Activated CD8-positive, alpha-beta memory T cell treated with anti-CD3 and anti-CD28 coated beads for 24 hours (primary cell): ENCODE measurements at regions not wholly inside any gene's neighbourhood (a gene's known extent, or its start where the extent isn't known, plus 50 kb on each side); places are given as distances from the start of the nearest gene placed in this dataset.
"Not testable (repeated sequence)": the region's sequence is repeated elsewhere in the genome, so short reads cannot be mapped to it uniquely, and the experiment has no call there.

ENCODE experiments used
- DNase-seq: peaks from one replicate; pipeline ENCODE4 v3.0.0-alpha.2; 2020

DNA sequence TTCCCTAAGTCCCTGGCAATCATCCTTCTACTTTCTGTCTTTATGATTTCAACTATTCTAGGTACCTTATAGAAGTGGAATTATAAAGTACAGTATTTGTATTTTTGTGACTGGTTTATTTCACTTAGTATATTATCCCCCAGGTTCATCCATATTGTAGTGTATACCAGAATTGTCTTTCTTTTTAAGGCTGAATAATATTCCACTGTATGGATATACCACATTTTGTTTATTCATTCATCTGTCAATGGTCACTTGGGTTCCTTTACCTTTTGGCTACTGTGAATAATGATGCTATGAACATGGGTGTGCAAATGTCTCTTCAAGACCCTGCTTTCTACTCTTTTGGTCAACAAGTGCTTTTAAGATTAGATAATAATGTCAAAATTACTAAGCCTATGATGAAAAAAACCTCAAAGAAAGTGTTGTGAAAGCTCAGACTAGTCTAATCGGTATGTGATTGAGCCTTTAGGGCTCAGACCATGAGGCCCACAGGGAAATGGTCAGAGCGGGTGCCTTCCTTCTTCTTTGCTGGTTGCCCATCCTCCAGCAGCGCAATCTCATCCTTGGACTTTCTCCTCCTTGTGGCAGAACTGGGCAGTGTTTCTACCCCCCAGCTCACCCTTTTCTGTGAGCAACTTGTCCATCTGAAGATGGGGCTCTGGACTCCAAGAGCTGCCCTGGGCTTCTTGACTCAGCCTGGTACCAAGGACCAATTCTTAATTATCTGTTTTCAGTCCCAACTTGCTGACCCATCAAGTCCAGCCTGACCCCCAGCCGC, 105.4 kb downstream of the TTC8 start:
- DNase-seq, result no peak

DNA sequence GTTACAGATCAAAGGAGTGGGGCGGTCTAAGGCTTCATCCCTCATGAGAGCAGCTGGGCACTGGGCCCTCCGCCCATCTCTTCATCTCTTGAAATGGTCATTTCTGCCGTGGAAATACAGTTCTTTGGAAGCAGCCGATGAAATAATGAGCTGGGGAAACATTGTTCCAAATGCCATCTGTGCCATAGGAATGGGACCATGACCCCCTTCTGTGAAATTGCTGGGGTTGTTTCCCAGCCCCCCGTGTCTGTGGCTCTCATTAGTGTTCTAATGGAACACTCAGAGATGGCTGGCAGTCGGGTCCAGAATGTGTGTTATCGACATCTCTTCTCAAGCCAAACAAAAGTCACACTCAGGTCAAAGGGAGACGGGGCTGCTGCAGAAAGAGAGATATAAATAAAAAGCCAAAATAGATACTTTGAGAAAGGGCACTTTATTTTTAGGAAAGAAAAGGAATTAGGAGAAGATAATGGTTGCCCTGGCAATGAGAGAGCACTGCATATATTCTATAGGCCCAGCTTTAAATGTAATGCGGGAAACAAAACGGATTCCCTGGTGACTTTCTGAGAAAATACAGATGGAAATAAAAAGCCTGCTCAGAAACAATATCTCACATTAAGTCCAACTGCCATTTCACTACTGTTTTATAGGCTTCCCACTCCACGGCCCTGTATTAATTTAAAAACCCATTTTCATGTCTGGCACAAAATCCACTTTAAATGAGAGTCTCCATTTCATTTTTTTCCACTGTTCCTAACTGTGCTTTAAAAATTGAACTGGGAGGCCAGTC, 107.1 kb downstream of the TTC8 start:
- DNase-seq, result no peak

DNA sequence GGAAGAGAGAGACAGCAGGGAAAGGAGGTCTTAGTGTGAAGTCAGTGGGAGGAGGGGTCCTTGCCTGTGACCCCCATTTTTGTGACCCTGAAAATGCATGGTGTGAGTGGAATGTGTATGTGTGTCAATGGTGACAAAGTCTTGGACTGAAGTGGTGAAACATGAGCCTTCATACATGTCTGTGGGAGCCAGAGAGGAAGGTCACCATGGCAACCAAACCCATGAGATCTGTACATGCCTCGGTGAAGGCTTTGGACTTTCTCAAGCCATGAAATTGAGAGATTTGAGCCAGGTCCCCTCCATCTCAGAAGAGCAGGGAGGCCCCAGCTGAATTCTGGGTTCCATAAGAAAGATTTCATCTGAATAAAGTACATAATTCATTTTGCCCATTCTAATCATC, 108.7 kb downstream of the TTC8 start:
- no peak for DNase-seq

DNA sequence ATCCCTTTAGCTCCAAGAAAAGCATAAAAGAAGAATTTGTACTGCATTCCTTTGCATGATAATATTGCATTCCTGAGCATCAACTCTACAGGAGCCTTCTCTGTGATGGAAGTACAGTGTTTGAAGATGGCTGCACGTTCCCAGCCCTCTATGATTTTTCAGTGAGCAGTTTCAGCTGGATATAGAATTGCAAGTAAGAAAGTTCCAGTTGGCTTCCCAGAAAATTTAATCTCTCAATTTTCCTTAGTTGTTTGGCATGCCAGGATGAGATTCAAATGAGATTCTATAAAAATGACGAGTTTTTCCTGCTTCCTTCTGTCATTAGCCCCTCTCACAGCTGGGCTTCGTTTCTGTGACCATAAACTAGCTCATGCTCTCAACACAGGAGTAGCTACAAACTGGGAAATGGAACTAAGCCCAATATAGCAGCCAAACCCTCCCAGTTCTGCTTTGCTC, 109.9 kb downstream of the TTC8 start:
- DNase-seq, result no peak

DNA sequence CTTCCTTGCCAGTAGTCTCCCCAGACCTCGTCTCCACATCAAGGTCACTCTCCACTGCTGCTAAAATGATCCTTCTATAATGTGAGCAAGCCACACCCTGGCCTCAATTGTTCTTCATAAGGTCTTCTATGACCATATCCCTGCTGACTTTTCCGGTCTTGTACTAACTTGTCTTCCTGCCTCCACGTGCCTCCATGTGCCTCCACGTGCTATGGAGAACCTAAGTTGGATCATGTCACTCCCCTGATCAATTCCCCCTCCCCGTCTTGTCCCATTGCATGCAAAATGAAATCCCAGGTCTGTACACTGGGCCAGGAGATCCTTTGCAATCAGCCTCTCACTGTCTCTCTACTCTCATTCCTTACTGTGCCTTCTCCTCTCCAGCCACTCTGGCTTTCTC, 110.6 kb downstream of the TTC8 start:
- no peak for DNase-seq

DNA sequence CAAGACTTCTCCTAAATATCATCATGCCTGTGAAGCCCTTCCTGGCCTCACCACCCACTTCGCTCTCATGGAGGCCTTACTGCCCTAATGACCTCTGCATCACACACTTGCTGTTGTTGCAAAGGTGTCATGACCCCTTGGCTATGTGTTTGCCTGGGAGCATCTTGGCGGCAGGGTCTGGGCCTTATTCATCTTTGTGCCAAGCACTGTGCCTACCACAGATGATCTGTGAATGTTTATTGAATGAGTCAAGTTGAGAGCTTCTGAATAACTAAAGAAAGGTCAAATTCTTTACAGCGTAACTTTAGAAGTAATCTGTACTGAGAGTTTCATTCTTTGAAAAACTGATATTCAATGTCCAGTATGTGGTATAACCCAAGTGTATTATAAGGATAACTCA, 113.3 kb downstream of the TTC8 start:
- no peak for DNase-seq

DNA sequence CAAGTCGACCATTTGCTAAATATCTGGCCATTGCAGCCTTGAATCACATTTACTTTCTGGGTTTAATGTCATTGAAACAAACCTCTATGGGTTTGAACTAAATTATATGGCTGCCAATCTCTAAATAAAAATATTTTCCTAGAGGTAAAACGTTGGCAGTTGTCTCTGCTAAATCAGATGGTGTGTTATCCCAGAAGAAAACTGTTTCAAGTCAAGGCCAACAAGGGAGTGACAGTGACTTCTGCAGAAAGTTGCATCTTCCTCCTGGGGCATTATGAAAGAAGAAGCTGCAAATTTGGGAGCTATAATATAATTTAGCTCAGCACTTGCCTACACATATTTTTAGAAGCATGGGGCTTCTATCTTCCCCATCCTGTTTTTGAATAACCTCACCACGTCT, 116.2 kb downstream of the TTC8 start:
- DNase-seq, result no peak

DNA sequence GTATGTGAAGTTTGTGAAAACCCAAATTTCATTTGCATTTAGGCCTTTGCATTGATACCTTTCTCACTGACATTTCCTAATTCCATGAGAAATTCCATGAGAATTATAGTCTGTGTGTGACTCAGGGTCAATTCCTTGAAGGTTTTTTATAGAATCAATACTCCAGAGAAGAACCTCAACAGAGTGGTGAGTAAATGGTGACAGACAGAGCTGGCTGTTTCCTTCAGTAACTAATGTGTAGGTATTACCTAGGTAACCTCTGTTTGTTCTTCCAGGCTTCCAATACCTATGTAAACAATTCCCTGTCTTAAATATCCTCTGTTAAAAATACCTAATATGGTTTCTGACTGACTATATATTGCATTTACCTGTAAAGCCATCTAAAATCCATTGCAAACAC, 117.0 kb downstream of the TTC8 start:
- no peak for DNase-seq

DNA sequence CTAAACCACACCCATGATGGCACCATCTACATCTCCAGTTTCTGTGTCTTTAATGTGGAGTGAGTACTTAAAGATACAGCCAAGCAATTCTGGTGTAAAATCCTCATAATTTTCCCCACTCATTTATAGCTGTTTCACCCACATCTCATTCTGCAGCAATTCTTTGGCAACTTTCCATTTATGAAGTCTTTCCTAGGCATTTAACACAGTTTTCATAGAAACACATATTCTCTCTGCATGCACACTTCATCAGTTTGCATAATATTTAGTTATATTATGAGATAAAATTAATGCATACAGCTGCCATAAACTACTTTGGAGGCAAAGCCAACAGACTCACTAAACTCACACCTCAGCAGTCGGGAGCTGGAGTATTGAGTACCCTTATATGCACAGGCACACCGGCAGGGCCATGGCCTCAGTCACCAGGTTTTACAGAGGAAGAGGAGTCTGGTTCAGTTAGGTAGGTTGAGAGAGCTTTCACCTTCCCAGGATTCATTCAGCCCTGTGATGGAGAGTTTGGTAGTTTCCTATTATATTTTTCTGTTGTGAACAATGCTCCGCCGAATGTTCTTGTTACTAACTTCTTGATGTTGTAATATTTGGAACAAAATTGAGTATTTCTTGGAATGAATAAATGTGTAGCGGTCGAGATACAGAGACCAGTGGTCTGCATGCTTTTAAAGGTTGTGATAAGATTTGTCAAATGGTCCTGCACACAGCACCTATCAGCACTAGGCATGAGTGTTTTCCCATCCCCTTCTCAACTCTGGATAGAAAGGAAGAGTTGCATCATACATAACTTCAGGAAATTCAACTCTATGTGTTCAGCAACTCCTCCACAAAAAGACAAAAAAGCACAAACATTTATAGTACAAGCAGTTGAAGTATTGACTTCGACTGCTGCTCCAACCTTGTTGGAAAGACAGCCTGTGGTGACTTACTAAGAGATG, 123.5 kb downstream of the TTC8 start:
- no peak for DNase-seq

DNA sequence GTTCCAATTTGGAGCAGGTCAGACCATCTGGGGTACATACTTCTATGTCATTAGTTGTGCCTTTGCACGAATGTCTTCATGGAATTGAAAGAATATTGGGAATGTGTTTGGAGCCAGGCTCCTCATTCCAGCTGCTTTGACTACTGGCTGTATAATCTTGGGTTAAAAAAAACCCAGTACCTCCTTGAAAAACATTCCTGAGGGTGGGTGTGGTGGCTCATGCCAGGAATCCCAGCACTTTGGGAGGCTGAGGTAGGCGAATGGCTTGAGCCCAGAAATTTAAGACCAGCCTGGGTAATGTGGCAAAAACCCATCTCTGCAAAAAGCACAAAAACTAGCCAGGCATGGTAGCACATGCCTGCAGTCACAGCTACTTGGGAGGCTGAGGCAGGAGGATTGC, 125.6 kb downstream of the TTC8 start:
- no peak for DNase-seq

DNA sequence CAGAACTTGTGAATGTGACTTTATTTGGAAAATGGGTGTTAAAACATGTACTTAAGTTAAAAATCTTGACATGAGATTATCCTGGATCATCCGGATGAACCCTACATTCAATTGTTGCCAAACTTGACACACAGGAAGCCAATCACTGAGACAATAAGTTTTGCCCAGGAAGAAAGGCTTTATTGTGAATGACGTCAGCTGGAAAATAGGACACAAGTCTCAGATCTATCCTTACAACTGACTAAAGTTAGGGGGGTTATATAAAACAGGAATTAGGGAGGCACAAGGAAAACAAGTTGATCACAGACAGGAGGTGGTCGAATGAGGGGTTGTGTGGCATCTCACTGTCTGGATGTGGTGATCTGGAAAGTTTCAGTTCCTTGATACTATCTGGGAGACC, 126.9 kb downstream of the TTC8 start:
- no peak for DNase-seq

DNA sequence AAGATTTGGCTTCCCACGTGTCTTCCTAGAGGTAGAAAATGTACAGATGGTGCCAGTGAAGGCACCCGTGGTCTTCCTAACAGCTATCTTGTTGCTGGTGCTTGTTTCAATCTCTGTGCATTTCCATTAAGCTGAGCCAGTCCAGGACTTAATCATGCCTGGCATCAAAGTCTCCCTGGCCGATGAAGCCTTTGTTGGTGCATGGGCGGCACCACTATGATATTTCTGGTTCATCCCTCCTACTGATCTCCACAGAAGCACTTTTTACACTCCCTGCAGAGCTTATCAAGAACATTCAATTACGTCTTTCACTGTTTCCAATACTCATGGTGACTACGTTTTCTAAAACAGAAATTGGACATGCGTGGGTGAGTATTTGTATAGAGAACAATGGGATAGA, 128.4 kb downstream of the TTC8 start:
- no peak for DNase-seq

DNA sequence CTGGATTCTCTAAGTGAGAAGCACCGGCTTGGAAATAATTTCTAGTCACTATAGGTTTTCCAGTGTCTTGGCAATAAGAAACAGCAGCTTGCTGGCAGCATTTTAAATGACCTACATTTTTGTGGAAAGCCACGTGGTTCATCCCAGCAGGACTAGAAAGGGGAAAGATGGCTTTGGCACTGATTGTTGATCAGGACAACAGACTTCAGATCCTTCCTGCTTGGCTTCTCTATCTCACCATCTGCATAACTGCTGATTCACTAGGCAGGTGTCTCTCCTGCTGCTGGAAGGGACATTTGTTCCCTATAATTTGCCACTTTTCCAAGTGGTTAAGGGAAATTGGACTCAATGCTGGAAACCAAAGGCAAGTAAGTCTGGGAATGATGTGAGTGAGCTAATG, 131.0 kb downstream of the TTC8 start:
- no peak for DNase-seq

DNA sequence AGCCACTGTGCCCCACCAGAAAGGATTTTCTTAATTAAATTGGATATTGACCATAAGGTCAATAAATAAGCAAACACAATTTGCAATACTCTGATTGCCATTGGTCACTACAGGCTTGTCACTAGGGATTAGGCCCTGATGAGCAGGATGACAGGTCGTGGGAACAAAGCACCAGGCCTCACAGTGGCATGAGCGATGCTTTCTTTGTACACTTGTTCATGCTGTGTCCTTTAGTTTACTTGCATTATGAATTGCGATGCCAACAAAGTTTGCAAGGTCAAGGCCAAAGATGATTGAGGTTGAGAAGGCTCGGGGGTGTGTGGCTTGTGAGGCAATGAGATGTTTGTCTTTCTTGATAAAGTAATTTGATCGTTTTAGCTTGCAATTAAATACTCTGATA, 136.0 kb downstream of the TTC8 start:
- no peak for DNase-seq

DNA sequence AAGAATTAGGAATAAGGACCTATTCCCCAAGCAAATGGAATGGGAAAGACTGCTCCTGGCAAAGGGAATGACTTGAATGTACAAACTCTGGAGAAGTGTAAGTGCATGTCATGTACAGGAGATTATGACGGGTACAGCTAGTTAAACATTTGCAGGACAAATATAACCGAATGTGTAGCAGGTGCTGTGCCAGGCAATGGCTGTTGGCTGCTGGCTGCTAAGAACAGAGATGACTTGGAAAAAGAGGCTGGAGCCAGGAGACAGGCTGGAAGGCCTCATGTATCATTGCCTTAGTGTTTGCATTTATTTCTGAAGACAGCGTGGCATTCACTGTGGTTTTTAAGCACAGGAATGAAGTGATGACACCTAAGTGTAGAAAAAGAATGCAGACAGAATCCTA, 136.8 kb downstream of the TTC8 start:
- DNase-seq, result no peak

DNA sequence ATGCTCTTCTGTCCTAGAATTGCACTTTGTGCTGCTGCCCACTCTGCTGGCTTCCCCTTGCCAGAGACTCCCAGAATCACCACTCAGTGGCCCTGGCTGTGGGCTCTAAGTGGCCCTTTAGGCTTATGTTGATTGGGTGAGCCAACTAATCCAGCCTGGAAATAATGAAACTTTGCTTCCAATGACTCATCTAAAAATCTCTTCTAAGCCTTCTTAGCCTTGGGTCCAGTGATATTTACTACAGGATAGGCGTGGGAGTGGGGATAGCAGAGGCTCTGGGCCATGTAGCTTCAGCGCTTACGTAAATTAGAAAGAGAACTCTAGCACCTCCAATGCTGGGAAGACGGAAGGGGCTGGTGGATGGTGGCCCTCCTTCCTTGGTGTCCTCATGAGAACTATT, 137.9 kb downstream of the TTC8 start:
- no peak for DNase-seq

DNA sequence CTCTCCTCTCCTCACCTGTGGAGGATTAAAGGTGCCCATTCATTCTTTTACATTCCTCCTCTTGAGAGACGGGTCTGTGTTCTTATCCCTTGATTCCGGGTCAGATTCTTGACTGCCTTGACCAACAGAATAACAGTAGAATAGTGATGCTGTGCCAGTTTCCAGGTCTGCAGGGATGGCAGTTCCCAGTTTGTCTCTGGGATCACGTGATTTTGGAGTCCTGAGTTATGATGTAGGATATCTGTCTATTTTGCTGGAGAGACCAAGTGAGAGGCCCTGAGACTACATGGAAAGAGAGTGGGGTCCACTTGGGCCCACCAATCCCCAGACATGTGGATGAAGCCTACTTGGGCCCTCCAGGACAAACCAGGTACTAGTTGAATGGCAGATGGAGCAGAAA, 142.8 kb downstream of the TTC8 start:
- no peak for DNase-seq

DNA sequence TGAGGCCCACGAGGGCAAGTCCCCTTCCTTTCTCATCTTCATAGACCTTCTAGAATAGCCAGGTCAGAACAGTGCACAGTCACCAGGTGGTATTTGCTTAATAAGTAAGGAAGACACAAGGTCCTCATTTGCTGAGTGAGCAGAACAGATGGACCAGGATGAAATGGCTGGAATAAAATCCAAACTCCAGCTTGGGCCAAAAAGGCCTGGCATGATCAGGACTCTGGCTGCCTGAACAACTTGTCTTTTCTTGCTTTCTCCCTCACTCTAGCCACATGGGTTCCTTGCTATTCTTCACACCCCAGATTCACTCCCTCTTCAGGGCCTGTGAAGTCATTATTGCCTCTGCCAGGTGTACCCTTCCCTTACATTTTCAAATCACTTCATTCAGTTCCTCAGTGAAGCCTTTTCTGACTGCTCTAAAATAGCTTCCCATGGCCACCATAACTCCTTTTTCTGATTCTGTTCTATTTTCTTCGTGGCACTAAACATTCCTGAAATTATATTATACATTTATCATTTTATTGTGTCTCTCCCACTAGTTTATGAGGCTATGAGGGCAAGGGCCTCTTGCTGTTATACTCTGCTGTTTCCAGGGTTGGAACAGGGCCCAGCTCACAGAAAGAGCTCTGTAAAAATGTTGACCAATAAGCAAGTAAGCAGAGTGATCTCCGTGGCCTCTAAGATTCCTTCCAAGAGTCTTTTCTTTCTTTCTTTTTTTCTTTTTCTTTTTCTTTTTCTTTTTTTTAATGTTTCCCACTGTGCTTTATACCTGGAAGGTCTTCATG, 150.8 kb downstream of the TTC8 start:
- no peak for DNase-seq

DNA sequence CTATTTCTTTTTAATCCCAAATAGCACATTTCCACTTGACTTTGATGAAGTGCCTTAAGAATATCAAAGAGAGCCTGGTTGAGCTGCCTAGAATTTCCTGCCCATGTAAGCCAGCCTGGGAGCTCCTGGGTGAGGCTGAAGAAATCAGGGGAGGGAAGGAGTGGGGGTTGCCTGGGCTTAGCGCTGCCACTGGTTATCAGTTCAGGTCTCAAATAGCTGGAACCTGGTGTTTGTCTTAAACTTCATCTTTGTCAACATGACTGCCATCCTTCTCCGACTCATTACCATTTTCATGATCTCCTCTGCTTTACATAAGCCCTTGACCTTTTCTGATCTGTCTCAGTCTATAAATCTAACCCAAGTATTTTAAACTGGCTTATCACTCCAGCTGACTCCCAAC, 151.5 kb downstream of the TTC8 start:
- no peak for DNase-seq

DNA sequence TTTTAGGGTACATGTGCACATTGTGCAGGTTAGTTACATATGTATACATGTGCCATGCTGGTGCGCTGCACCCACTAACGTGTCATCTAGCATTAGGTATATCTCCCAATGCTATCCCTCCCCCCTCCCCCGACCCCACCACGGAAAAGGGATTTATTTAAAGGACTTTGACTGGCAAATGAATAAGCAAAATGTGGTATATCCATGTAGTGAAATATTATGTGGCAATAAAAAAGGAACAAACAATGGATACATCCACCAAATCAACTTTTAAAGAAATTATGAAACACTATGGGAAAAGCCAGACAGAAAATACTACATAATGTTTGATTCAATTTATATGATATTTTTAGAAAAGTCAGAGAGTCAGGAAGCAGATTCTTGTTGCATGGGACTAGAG, 156.5 kb downstream of the TTC8 start:
- DNase-seq, result not testable (repeated sequence)

DNA sequence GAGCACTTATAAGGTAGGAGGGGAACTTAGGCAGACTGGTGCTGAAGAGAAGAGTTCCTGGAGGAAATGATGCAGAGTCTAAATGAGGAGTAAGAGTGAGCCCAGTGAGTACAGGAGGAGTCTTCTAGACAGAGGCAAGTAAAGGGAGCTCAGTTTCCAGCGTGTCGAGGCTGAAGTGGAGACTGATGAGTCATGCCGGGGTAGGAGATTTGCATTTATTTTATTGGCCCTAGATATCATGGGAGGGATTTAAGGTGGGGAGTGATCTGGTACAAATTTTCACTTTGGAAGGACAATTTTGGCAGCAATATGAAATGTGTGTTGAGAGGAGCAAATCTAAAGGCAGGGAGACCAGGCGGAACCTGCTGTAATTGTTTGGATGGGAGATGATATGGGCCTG, 157.5 kb downstream of the TTC8 start:
- no peak for DNase-seq

DNA sequence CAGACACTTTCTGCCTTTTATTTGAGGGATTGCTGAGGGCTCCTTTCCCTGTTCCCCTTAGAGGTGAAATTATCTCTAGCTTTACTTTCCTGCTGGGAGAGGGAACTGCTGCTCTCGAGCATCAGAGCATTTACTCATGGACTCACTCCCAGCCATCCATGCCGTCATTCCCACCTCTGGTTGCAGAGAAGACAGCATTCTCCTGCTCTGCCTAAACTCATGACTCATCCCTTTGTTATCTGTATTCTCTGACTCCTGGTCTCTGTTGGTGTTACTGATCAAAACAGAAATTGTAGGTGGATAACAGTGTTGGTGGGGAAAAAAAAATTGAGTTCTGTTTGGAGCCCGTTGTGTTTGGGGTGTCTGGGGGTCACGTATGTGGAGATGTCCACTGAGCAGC, 159.3 kb downstream of the TTC8 start:
- DNase-seq, result no peak

DNA sequence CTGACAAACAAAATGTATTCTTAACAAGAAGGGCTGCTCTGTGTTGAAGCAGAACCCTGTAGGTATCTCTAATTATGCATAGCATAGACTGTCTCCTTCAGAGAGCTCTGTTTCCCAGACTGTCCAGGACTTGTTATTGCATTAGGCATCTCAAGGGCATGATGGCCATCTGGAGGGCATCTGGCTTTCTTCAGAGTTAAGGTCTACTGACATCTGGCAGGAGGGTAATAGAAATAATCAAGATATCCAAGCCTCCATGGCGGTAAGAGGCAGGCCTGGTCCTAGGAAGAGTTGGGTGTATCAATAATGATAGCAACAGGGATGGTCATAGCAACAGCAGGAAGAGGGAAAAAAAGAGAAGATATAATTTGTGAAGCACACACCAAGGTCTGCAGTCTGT, 161.2 kb downstream of the TTC8 start:
- DNase-seq, result no peak
